ENCODE measurements at regions not wholly inside any gene's neighbourhood (a gene's known extent, or its start where the extent isn't known, plus 50 kb on each side); places are given as distances from the start of the nearest gene placed in this dataset.

DNA sequence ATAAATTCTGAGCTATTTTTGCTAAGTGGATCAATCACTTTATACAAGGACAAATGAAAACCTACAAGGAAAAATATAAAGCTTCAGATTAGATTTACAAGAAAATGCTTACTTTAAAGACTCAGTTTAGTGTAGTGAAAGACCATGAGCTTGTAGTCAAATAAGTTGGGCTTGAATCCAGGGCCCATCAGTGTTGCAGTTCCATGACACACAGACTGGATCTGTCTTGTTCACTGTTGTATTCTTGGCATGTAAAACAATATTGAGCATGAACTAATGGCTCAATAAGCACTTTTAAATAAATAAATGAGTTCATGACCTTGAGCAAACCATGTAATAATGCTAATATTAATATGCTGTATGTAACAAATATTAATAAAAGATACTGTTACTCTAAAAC, 164.6 kb upstream of the KCND2 start:
- TF ChIP-seq RARB (CRISPR knock-in tag; IDR thresholded peaks at IDR 0.05): no peak
- TF ChIP-seq TCF4 (CRISPR knock-in tag; IDR thresholded peaks at IDR 0.05; ENCODE audit: borderline replicate concordance): no peak
- no peak for TF ChIP-seq ARNTL (CRISPR knock-in tag; IDR thresholded peaks at IDR 0.05; ENCODE audit: borderline replicate concordance, low read depth)
- TF ChIP-seq ZFP3 (CRISPR knock-in tag; IDR thresholded peaks at IDR 0.05): no peak
- TF ChIP-seq ZNF70 (CRISPR knock-in tag; IDR thresholded peaks at IDR 0.05): no peak
- TF ChIP-seq OSR1 (CRISPR knock-in tag; IDR thresholded peaks at IDR 0.05): no peak
- no peak for TF ChIP-seq ISL1 (CRISPR knock-in tag; IDR thresholded peaks at IDR 0.05)
- no peak for TF ChIP-seq ZC3H10 (CRISPR knock-in tag; IDR thresholded peaks at IDR 0.05)
- TF ChIP-seq, protein P1, sequence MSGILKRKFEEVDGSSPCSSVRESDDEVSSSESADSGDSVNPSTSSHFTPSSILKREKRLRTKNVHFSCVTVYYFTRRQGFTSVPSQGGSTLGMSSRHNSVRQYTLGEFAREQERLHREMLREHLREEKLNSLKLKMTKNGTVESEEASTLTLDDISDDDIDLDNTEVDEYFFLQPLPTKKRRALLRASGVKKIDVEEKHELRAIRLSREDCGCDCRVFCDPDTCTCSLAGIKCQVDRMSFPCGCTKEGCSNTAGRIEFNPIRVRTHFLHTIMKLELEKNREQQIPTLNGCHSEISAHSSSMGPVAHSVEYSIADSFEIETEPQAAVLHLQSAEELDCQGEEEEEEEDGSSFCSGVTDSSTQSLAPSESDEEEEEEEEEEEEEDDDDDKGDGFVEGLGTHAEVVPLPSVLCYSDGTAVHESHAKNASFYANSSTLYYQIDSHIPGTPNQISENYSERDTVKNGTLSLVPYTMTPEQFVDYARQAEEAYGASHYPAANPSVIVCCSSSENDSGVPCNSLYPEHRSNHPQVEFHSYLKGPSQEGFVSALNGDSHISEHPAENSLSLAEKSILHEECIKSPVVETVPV (CRISPR knock-in tag; IDR thresholded peaks at IDR 0.05): no peak
- TF ChIP-seq, protein P2, sequence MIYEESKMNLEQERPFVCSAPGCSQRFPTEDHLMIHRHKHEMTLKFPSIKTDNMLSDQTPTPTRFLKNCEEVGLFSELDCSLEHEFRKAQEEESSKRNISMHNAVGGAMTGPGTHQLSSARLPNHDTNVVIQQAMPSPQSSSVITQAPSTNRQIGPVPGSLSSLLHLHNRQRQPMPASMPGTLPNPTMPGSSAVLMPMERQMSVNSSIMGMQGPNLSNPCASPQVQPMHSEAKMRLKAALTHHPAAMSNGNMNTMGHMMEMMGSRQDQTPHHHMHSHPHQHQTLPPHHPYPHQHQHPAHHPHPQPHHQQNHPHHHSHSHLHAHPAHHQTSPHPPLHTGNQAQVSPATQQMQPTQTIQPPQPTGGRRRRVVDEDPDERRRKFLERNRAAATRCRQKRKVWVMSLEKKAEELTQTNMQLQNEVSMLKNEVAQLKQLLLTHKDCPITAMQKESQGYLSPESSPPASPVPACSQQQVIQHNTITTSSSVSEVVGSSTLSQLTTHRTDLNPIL (CRISPR knock-in tag; IDR thresholded peaks at IDR 0.05; ENCODE audit: low read depth): no peak
- TF ChIP-seq GLIS3 (CRISPR knock-in tag; IDR thresholded peaks at IDR 0.05): no peak
- TF ChIP-seq, protein P3, sequence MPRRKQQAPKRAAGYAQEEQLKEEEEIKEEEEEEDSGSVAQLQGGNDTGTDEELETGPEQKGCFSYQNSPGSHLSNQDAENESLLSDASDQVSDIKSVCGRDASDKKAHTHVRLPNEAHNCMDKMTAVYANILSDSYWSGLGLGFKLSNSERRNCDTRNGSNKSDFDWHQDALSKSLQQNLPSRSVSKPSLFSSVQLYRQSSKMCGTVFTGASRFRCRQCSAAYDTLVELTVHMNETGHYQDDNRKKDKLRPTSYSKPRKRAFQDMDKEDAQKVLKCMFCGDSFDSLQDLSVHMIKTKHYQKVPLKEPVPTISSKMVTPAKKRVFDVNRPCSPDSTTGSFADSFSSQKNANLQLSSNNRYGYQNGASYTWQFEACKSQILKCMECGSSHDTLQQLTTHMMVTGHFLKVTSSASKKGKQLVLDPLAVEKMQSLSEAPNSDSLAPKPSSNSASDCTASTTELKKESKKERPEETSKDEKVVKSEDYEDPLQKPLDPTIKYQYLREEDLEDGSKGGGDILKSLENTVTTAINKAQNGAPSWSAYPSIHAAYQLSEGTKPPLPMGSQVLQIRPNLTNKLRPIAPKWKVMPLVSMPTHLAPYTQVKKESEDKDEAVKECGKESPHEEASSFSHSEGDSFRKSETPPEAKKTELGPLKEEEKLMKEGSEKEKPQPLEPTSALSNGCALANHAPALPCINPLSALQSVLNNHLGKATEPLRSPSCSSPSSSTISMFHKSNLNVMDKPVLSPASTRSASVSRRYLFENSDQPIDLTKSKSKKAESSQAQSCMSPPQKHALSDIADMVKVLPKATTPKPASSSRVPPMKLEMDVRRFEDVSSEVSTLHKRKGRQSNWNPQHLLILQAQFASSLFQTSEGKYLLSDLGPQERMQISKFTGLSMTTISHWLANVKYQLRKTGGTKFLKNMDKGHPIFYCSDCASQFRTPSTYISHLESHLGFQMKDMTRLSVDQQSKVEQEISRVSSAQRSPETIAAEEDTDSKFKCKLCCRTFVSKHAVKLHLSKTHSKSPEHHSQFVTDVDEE (CRISPR knock-in tag; IDR thresholded peaks at IDR 0.05): no peak

Measured in SK-N-SH treated with all-trans-retinoic acid at 6 μM for 48 hours (cell line).